ENCODE measurements at regions not wholly inside any gene's neighbourhood (a gene's known extent, or its start where the extent isn't known, plus 50 kb on each side); places are given as distances from the start of the nearest gene placed in this dataset.

DNA sequence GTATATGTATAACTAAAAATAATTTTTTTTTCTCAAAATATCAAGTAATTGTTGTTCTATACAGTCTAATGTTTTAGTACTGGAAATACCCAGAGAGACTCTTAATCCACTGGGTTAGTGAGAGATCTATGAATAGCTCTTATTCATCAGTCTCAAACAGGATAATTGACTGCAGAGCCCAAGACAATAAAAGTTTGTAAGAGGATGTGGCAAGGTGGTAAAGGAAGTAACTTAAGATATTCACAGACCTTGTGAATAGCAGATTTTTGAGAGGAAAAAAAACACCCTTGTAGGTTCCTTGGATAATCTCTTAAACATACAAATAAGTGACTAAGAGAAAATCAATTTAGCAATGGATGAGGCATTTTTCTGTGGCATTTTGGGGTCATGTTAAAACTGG, 210.9 kb upstream of the FAM241A start:
- TF ChIP-seq, protein P1, sequence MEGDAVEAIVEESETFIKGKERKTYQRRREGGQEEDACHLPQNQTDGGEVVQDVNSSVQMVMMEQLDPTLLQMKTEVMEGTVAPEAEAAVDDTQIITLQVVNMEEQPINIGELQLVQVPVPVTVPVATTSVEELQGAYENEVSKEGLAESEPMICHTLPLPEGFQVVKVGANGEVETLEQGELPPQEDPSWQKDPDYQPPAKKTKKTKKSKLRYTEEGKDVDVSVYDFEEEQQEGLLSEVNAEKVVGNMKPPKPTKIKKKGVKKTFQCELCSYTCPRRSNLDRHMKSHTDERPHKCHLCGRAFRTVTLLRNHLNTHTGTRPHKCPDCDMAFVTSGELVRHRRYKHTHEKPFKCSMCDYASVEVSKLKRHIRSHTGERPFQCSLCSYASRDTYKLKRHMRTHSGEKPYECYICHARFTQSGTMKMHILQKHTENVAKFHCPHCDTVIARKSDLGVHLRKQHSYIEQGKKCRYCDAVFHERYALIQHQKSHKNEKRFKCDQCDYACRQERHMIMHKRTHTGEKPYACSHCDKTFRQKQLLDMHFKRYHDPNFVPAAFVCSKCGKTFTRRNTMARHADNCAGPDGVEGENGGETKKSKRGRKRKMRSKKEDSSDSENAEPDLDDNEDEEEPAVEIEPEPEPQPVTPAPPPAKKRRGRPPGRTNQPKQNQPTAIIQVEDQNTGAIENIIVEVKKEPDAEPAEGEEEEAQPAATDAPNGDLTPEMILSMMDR (IDR thresholded peaks at IDR 0.05): no peak
- no peak for TF ChIP-seq POLR2A (IDR thresholded peaks at IDR 0.05)

Measured in suprapubic skin (tissue), 3 donors.